Urinary bladder (tissue), 3 donors: ENCODE measurements at regions not wholly inside any gene's neighbourhood (a gene's known extent, or its start where the extent isn't known, plus 50 kb on each side); places are given as distances from the start of the nearest gene placed in this dataset.
A peak's percentile ranks its signal among the peaks of the same experiment; 100 is the strongest.
"Not testable (repeated sequence)": the region's sequence is repeated elsewhere in the genome, so short reads cannot be mapped to it uniquely, and the experiment has no call there.

Source experiments
- DNase-seq: peaks from one replicate; pipeline ENCODE4 v3.0.0-alpha.2; 2015; ENCODE audit errors: extremely low spot score
- H3K27ac ChIP-seq: one replicate; pipeline ENCODE4 v1.5.1; 2013; ENCODE audit warnings: low read depth, mild to moderate bottlenecking, moderate library complexity
- H3K36me3 ChIP-seq: one replicate; pipeline ENCODE4 v1.6.1; 2013; ENCODE audit warnings: mild to moderate bottlenecking, moderate library complexity; ENCODE audit not compliant: insufficient read depth
- H3K4me1 ChIP-seq: one replicate; pipeline ENCODE4 v1.6.1; 2013; ENCODE audit warnings: mild to moderate bottlenecking, moderate library complexity; ENCODE audit not compliant: insufficient read depth
- H3K4me3 ChIP-seq: one replicate; pipeline ENCODE4 v1.5.1; 2013; ENCODE audit warnings: low read depth, low read length
- WGBS: extraction: QIAGEN DNeasy Blood & Tissue Kit; methylation state at CpG from one replicate; pipeline ENCODE4 v1.1.7; 2013; 5-methylcytosine and 5-hydroxymethylcytosine counted together
- donor health status: healthy with polysubstance abuse.
- donor health status: healthy.

GRCh38 chr6:27854421-27854820, 57.8 kb downstream of the OR2B2 start:
- Histone ChIP-seq H3K4me1 (no peaks in the 10 kb centered on the region), H3K4me3 (no peak overlapping the region), H3K27ac (no peak overlapping the region), H3K36me3 (no peaks in the 10 kb centered on the region)
- 93% methylated on average over 1 of the region's 1 CpG for WGBS
- no peak for DNase-seq

- no peak overlapping the region for H3K27ac ChIP-seq
- H3K36me3 ChIP-seq = no peaks in the 10 kb centered on the region
- no peaks in the 10 kb centered on the region for H3K4me1 ChIP-seq
- H3K4me3 ChIP-seq = no peak overlapping the region
- DNase-seq = no peak
Measured at GRCh38 chr6:27851440-27851839, 60.8 kb downstream of the OR2B2 start.

GRCh38 chr6:27849001-27849400, 63.2 kb downstream of the OR2B2 start:
- not testable (repeated sequence) for H3K4me3 ChIP-seq
- WGBS = 97% methylated on average over 9 of the region's 9 CpGs

GRCh38 chr6:27847706-27848105, 64.5 kb downstream of the OR2B2 start:
- DNase-seq = no peak
- Histone ChIP-seq H3K4me1 (no peaks in the 10 kb centered on the region), H3K4me3 (no peak overlapping the region), H3K27ac (no peak overlapping the region), H3K36me3 (no peaks in the 10 kb centered on the region)
- 92% methylated on average over 3 of the region's 3 CpGs for WGBS

More at GRCh38 chr6:27849001-27849400, 63.2 kb downstream of the OR2B2 start:
- not testable (repeated sequence) for H3K27ac ChIP-seq, H3K36me3 ChIP-seq, H3K4me1 ChIP-seq, DNase-seq

DNA sequence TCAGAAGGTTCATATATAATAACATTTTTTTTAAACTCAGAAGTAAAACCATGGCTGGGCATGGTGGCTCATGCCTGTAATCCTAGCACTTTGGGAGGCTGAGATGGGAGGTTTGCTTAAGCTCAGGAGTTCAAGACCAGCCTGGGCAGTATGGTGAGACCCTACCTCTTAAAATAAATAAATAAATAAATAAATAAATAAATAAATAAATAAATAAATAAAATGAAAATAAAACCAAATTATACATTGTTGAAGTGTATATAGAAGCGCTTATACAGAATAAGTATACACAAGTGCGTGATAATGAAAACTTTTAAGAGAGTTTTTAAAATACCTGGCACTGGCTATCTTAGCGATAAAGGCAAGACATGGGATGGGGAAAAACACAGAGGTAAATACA, 71.6 kb downstream of the OR2B2 start:
- 98% methylated on average over 3 of the region's 3 CpGs for WGBS
- Histone ChIP-seq H3K4me3 (no peak overlapping the region), H3K4me1 (no peaks in the 10 kb centered on the region), H3K27ac (no peak overlapping the region), H3K36me3 (no peaks in the 10 kb centered on the region)
- DNase-seq = no peak

GRCh38 chr6:27839626-27840475, 72.3 kb downstream of the OR2B2 start:
- DNase-seq = no peak
- WGBS = 6% methylated on average over 12 of the region's 12 CpGs
- H3K36me3 ChIP-seq = no peaks in the 10 kb centered on the region
- H3K4me3 ChIP-seq = no peak overlapping the region
- H3K4me1 ChIP-seq = no peaks in the 10 kb centered on the region
- no peak overlapping the region for H3K27ac ChIP-seq

GRCh38 chr6:27838945-27839625, 73.1 kb downstream of the OR2B2 start:
- peak overlapping the region; percentile 80 for H3K27ac ChIP-seq
- under 1% methylated on average over 31 of the region's 31 CpGs for WGBS
- H3K36me3 ChIP-seq = no peaks in the 10 kb centered on the region
- H3K4me1 ChIP-seq = no peaks in the 10 kb centered on the region
- H3K4me3 ChIP-seq = peak overlapping the region; percentile 68
- no peak for DNase-seq

- DNase-seq = peak; percentile 99
- WGBS = under 1% methylated on average over 66 of the region's 66 CpGs
Measured at GRCh38 chr6:27838058-27838944, 73.9 kb downstream of the OR2B2 start.

GRCh38 chr6:27837625-27838057, 74.6 kb downstream of the OR2B2 start:
- Histone ChIP-seq H3K27ac (peak overlapping the region; percentile 95), H3K36me3 (no peaks in the 10 kb centered on the region), H3K4me3 (peak overlapping the region; percentile 68), H3K4me1 (no peaks in the 10 kb centered on the region)
- under 1% methylated on average over 11 of the region's 11 CpGs for WGBS
- no peak for DNase-seq

More at GRCh38 chr6:27838058-27838944, 73.9 kb downstream of the OR2B2 start:
- Histone ChIP-seq H3K4me3 (peak overlapping the region; percentile 68), H3K27ac (peak overlapping the region; percentile 95), H3K36me3 (no peaks in the 10 kb centered on the region), H3K4me1 (no peaks in the 10 kb centered on the region)

GRCh38 chr6:27836783-27837624, 75.2 kb downstream of the OR2B2 start:
- WGBS = under 1% methylated on average over 25 of the region's 25 CpGs
- peak; percentile 90 for DNase-seq

GRCh38 chr6:27836141-27836782, 75.9 kb downstream of the OR2B2 start:
- WGBS = 19% methylated on average over 3 of the region's 3 CpGs
- H3K4me1 ChIP-seq = no peaks in the 10 kb centered on the region
- H3K4me3 ChIP-seq = peak overlapping the region; percentile 68
- H3K36me3 ChIP-seq = no peaks in the 10 kb centered on the region
- H3K27ac ChIP-seq = peak overlapping the region; percentile 61
- no peak for DNase-seq

More at GRCh38 chr6:27836783-27837624, 75.2 kb downstream of the OR2B2 start:
- Histone ChIP-seq H3K4me3 (peak overlapping the region; percentile 68), H3K27ac (peak overlapping the region; percentile 95), H3K4me1 (no peaks in the 10 kb centered on the region), H3K36me3 (no peaks in the 10 kb centered on the region)

GRCh38 chr6:27834879-27835549, 77.2 kb downstream of the OR2B2 start:
- H3K4me3 ChIP-seq = no peak overlapping the region
- no peaks in the 10 kb centered on the region for H3K4me1 ChIP-seq
- H3K36me3 ChIP-seq = no peaks in the 10 kb centered on the region
- no peak overlapping the region for H3K27ac ChIP-seq
- no peak for DNase-seq
- 86% methylated on average over 4 of the region's 4 CpGs for WGBS
